GM18508 (cell line): ENCODE measurements at regions not wholly inside any gene's neighbourhood (a gene's known extent, or its start where the extent isn't known, plus 50 kb on each side); places are given as distances from the start of the nearest gene placed in this dataset.

Experiments used
- ATAC-seq: cut with Tn5 transposase; IDR thresholded peaks from one replicate; pipeline ENCODE4 v1.9.1; 2021; ENCODE audit warnings: moderate number of reproducible peaks; ENCODE audit not compliant: insufficient read depth, unreplicated experiment

DNA sequence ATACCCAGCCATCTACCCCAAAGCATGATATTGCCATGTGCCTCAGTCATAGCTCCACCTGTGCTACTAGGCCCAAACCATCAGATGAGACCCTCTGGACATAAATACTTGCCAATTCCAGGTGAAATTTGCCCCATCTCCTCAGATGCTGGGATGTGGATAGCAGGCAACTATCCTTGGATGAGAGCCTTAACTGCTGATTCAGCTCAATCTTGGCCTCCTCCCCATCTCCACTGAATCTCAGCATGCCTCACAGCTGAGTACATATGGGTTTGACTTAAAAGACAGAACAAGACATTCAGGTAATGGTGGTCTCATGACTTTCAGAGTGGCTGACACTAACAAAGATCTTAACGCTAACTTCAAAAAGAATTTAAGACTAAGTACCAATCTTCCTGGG is 50.8 kb upstream of the KLHL13 start:
- ATAC-seq, result no peak

DNA sequence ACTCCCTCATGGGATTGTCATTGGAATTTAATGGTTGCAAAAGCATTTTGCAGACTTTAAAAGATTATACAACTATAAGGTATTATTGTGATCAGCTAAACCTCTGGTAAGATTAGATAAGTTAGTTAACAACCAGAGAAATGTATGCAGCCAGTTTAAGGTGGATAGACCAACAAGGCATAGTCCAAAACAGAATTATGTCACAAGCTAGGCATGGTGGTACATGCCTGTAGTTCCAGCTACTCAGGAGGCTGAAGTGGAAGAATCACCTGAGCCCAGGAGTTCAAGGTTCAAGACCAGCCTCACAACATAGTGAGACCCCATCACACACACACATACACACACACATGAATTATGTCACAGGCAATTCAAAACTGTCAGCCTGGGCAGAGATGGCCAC is 54.7 kb upstream of the KLHL13 start:
- no peak for ATAC-seq

DNA sequence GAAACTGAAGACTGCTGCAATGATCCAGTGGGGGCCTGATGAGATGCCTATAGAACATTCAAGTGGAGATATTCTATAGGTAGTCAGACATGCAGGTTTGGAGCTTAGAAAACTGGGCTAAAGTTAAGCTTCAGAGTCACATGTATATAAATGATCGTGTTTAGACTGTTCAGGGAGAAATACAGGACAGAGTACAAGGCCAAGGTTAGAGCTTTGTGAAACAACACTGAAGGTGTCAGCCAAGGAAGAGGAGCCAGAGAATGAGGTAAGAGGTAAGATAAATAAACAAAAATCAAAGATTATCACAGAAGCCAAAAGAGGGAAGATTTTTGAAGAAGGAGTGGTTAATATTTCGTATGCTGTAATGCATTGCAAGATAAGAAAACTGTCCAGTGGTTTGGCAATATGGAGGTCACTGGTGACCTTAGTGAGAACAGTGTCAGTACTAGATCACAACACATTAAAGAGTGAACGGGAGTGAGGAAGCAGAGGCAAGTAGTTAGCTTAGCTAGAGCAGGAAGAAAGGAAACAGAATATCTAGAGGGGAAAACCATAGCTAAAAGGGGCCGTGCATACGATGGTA is 58.0 kb upstream of the KLHL13 start:
- no peak for ATAC-seq

DNA sequence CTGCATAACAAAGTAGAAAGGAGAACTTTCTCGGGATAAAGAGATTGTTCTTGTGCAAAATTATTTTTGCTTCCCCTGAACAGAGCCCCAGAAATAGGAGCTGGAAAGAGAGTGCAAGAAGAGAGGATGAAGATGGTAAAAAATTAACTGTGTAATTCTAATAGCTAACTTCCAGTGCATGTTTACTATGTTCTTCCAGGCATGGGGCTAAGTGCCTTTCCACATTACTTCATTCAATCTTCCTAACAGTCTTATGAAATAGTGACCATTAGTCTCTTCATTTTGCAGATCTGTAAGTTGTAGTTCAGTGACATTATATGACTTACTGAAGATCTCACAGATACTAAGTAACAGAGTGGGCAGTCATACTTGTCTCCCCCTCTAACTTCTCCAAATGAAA is 61.1 kb upstream of the KLHL13 start:
- ATAC-seq, result no peak

DNA sequence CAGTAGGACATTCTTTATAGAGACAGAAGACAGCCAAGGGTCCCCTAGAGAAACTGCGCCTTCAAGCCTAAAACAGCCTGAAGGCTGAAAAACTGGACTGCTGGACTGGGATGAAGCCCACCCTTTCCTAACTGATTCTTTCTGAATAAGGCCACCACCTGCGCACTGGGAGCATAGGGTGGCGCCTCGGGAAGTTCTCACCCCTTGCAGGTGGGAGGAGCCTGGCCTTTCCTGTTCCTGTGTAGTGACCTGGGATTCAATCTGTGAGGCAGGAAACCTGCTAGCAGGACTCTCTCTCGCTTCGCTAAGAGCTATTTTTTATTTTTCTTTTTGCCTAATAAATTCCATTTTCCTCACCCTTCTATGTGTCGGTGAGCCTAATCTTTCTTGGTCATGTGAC is 61.8 kb upstream of the KLHL13 start:
- no peak for ATAC-seq

DNA sequence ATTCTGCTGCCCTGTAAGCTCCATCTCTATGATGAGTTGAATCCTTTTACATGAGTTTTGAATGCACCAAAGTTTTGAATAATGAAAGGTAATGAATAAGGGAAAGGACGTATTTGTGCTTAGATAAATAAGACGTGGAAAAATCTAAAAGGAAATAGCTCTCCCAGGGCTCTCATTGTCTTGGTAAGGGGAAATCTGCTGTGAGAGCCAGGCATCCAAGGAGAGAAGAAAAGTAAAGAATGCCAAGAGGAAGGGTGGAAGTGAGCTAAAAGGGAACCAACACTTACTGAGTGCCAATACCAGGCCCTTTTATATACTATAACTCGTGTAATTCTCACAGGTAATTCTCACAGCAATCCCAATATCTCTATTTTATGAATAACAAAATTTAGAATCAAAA is 62.6 kb upstream of the KLHL13 start:
- no peak for ATAC-seq

DNA sequence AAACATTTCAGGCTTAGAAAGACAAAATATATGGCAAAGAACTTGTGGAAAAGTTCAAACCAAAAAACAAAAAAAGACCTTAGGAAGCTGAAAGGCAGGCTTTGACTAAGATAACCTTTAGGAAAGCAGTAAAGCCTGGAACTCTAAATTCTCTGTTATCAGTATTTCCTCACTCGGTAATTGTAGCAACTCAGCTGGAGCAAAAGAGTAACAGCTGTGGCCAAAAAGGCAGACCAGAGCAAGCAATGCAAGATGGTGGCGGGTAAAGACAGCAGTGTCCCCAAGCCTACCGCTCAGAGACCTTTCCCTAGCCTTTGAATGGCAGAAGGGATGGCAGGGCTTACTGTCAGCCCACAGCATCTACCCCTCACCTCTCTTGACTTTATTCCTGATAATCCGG is 63.1 kb upstream of the KLHL13 start:
- no peak for ATAC-seq

DNA sequence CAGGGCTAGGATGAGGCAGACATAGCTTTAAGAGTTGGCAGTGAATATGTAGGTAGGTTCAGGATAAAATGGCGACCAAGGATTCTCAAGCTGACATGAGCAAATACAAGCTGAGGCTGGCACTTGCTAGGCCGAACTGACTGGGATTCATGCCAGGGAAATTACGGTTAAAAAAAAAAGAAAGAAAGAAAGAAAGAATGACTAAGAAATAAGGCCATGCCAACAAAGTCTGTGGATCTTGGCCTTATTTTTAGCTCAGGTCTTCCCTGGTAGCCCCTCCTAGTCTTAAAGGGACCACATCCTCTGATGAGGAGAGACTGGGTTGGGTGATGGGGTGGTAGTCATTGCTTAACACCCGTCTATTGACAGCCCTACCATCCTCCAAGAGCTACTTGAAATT is 64.4 kb upstream of the KLHL13 start:
- ATAC-seq, result no peak

DNA sequence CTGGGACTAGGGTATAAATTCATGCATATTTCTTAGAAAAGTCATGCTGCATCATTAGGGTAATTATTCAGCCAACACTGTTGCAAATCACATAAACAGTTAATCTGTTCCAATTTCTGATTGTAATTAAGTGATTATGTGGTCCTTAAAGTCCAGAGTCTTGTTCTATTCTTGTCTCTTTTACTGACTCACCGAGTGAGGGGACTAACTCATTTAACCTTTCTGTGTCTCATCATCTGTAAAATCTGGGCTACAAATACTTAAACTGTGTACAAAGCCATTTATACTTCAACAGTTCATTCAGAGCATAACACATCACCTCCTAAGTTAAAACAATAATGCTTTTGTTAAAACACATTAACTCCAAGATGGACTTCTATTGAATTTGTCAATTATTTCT is 65.4 kb upstream of the KLHL13 start:
- no peak for ATAC-seq

DNA sequence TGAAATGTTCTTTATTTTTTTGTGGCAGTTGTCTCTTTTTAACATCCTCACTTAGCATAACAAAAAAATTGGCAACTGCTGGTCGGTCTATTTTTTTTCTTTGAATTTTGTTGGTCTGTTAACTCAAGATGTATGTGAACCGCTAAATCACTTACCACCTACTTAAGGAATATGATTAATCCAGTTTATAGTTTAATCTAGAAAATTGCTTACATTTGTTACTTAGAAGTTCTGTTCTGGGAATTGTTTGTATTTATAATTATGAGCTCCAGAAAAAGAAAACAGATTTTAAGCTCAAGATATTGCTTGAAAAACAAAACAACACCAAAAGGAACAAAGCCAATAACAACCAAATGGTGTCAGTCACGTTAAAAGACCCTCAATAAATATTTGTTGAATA is 66.1 kb upstream of the KLHL13 start:
- no peak for ATAC-seq

DNA sequence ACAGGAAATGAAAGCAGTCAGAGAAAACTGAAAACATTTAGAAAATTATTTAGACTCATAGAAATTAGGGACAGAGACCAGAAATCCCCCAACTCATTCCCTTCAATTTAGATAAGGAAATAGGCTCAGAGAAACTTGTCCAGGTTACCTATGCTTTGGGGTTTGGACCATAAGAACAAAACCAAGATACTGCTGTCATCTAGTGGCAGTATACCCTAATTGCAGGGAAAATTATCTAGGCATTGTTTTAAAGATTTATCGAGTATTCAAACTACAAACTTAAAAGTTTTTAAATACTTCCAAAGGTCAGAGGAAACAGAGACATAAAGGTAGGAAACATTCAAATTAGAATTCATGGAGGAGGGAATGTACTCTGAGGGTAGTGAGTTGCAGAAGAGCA is 67.0 kb upstream of the KLHL13 start:
- ATAC-seq, result no peak

DNA sequence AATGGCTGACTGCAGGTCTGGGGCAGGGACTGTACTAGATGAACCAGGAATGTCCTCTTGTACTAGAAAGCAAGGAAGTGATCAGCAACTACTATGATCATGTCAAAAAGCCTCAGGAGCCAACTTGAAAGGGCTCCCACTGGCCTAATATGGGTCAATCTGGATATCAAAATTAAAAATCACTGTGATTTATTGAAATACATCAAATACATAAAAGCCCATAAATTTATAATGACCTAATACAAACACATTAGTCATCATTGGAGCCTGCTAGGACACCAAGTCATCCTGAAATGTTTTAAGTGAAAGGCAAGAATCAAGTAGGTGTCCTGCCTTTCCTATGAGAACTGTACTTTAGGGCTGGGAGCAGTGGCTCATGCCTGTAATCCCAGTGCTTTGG is 70.5 kb upstream of the KLHL13 start:
- ATAC-seq, result no peak

DNA sequence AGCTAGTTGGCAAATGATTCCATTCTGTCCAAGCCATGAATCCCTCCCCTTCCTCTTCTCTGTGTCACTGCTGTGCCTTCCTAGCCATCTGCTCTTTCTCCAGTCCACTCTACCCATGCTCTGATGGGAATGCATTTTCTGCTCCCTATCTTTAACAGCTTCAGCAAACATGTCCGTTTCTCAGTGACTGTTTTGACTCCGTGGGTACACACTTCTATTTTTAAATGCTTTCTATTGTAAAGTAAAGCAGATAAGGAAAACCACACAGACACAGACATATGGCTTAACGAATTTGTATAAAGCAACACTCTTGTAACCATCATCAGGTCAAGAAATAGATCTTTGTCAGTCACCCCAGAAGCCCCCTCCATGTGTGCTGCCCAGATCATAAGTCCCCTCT is 72.4 kb upstream of the KLHL13 start:
- ATAC-seq, result no peak

DNA sequence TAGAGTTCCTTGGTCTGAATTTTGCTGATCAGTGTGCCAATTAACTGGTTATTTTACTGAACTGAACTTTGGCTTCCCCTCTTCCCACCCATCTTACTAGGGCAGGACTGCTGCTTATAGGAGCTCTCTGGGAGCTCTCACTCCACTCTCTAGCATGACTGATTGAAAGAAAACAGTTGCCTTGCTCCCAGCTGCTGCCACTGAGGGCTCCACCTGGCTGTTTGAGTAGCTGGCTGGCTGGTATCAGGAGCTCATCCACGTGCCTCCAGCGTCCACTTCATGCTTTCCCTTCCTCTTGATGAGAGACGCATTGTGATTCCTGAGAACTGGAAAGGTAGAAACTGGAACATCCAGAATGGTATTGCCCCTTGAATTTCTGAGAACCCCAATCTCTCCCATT is 73.0 kb upstream of the KLHL13 start:
- no peak for ATAC-seq

DNA sequence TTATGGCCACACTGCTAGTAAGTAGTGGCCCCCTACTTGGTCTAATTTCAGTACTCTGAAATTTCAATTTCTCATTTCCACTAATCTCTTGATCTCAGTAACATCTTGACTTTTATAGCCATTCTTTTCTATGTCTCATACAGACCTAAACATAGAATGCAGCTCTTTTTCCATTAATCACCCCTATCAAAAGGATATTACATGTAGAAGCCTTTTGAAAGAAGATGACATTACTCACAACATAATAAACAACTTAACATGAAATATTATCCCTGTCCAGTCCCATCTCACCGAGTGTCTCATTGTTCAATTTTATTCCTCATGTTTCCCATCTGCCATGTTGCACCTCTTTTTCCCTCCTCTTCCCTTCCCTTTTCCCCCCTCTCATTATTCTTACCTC is 81.1 kb upstream of the KLHL13 start:
- ATAC-seq, result no peak

DNA sequence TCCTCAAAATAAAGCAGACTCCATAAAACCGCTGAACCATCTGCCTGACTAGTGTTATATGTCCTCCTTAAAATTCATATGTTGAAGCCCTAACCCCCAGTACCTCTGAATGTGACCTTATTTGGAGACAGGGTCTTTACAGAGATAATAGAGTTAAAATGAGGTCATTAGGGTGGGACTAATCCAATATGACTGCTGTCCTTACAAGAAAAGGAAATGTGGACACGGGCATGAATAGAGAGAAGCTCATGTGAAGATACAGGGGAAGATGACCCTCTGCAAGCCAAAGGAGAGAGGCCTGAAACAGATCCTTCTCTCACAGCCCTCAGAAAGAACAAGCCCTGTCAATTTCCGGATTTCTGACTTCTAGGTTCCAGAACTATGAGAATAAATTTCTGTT is 82.0 kb upstream of the KLHL13 start:
- ATAC-seq, result no peak

DNA sequence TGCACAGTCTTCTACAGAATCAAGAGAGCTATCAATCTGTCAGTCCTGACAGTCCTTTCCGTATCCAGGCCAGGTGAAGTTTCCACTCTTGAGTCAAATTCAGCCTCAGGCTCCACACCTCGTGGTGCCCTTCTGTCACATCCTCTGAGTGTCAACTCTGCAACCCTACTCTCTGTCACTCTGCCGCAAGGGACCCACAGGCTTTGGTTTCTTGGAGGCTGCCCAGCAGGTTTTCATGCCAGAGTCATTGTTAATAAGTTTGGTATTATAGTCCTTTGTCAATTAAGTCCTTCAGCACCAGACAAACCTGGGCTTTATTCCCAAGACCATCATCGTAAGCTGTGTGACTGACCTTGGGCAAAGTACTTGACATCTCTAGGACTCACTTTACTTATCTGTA is 83.4 kb upstream of the KLHL13 start:
- no peak for ATAC-seq

DNA sequence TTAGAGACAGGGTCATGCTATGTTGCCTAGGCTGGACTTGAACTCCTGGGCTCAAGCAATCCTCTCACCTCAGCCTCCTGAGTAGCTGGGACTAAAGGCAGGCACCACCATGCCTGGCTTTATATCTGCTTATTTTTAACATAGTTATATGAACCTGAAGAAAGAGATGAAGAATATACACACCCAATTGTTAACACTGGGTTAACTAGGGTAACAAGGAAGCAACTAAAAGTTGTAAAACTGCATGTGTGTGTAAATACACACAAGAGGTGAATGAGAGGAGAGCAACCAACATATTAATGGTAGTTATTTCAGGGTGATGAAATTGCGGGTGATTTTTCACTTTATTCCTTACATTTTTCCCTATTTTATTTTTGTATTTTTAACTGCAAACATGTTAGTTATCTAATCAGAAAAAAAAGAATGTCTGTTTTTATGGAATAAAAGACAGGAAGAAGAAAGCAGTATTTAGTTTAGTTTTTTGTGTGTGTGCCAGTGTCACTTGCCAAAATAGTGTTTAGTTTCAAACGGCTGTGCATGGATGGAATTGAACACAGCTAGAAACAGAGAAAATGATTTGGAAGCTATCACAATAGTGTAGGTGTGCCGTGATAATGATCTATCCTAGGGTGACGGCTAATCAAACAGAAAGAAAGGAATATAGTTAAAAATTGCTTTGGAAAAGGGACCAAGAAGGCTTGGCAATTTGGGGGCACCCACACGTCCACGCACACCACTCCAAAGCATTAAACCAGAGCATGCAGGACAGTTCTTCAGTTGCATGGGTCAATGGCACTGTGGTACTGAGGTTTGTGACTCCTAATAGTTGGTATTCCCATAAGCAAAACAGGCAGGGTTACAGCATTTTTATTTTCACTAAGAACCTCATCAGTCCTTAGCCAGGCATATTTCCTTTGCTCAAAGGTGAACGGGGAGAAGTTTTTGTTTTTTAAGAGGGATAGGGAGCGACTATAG is 89.1 kb upstream of the KLHL13 start:
- ATAC-seq, result no peak

DNA sequence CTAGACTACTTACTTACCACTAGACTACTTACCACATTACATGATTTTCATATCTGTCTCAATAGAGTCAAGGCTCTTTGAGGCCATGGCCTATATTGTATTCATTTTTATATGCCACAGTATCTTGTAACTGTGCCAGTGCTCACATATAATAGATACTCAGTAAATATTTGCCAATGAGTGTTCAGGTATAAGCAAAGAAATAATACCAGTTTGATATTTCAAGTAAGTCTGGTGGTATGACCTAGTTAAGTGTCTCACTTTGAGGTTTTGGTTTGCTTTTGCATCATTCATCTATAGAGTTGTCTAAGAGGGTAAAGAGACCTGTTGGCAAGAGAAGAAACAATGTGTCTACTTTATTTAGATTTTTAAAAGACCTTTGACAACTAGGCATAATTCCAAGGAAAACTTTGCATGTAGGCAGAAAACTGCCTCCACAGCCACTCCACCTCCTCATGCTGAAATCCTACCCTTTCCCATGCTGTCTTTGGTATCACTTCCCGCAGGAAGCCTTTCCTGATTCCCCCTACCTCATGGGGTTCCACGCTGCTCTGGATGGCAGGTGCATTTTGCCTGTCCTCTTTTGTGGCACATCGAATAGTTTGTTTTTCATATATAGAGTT is 91.3 kb upstream of the KLHL13 start:
- no peak for ATAC-seq

DNA sequence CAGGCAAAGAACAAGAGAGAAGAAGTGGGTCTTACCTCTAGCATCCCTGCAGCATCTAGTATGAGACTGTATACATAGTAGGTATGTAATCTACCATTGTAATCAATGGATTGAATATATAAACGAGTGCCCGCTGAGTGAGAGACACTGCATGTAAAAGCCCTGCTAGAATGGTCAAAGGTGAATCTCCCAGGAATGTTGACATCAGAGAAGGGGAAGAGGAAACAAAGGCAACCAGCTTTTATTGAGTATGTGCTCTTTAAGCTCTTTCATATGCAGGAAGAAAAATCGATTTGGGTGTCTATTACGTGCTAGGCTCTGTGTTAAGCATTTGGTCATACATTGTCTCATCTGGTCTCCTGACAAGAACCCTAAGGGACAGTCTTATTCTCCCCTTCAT is 91.9 kb upstream of the KLHL13 start:
- no peak for ATAC-seq
